MM.1S (cell line): ENCODE measurements at regions not wholly inside any gene's neighbourhood (a gene's known extent, or its start where the extent isn't known, plus 50 kb on each side); places are given as distances from the start of the nearest gene placed in this dataset.

ENCODE experiments used
- EZH2 ChIP-seq: fragments of 300-600 bp; sonication (generic); optimal IDR thresholded peaks from 2 replicates; pipeline ENCODE3; 2017; ENCODE audit warnings: low read depth, mild to moderate bottlenecking, antibody characterized with exemption, low read length, mixed read lengths
- EZH2phosphoT487 ChIP-seq: fragments of 300-600 bp; sonication (generic); IDR thresholded peaks from 2 replicates; pipeline ENCODE4 v1.6.1; 2018; ENCODE audit warnings: antibody characterized with exemption, low read length
- TF ChIP-seq, protein P1 (sequence below): fragments of 300-600 bp; sonication (generic); IDR thresholded peaks from 2 replicates; pipeline ENCODE4 v1.5.1; 2016; ENCODE audit warnings: antibody characterized with exemption, low read length, mixed read lengths

GRCh38 chr4:185969657-185970056, 99.3 kb upstream of the TLR3 start:
- TF ChIP-seq, protein P1, sequence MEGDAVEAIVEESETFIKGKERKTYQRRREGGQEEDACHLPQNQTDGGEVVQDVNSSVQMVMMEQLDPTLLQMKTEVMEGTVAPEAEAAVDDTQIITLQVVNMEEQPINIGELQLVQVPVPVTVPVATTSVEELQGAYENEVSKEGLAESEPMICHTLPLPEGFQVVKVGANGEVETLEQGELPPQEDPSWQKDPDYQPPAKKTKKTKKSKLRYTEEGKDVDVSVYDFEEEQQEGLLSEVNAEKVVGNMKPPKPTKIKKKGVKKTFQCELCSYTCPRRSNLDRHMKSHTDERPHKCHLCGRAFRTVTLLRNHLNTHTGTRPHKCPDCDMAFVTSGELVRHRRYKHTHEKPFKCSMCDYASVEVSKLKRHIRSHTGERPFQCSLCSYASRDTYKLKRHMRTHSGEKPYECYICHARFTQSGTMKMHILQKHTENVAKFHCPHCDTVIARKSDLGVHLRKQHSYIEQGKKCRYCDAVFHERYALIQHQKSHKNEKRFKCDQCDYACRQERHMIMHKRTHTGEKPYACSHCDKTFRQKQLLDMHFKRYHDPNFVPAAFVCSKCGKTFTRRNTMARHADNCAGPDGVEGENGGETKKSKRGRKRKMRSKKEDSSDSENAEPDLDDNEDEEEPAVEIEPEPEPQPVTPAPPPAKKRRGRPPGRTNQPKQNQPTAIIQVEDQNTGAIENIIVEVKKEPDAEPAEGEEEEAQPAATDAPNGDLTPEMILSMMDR, result no peak
- TF ChIP-seq EZH2 (no peak), EZH2phosphoT487 (no peak)
